ENCODE measurements at regions not wholly inside any gene's neighbourhood (a gene's known extent, or its start where the extent isn't known, plus 50 kb on each side); places are given as distances from the start of the nearest gene placed in this dataset.
A peak's percentile ranks its signal among the peaks of the same experiment; 100 is the strongest.

- DNase-seq, result no peak
These were observed 428.8 kb downstream of the EPM2A start for GRCh38 chr6:145306489-145306888.

- no peak for DNase-seq
These were observed 425.3 kb downstream of the EPM2A start for GRCh38 chr6:145309842-145310535.

DNA sequence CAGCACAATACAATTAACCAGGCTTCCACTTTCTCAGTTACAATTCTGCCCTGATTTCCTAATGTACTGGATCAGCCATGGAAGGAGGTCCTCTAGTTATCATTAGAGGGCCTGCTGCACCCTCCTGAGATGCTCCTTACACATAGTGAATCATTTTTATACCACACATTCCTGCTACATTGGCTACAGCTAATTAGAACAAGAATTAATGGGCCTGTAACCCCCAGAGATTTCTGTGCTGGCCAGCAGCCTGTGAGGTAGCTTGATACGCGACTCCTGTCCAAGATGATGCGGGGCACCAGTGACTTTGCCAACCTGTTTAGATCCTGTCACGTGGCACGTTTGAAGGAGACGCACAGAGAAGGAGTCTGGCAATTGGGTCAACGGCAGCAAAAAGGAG, 422.8 kb downstream of the EPM2A start:
- DNase-seq, result no peak

- DNase-seq, result no peak
These were observed 422.1 kb downstream of the EPM2A start for GRCh38 chr6:145313041-145313855.

DNA sequence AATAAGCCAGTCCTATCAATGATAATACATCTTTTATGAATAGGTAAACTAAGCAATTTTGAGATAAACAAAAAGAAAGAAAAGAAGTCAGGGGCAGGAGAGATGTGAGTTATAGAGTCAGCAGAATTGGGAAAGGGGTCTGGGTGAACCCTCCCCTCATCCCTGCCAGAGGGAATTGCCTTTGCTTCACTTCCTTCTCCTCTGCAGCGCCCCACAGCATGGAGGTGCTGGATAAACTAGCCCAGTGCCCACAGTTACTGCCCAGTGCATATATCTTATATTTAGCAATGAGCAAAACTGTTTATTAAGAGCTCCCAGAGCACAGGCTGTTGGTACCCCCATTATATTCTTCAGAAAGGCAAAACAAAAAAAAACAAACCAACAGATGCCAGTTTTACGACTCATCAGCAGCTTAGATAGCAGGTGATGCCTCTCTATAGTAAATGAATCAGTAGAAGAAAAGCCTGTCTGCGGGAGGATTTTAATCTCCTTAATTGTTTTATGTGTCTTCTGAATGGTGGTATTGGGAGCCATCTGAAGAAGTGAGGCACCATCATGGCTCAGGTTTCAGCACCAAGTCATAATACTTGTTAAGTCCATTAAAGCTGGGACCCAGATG, 419.2 kb downstream of the EPM2A start:
- no peak for DNase-seq

GRCh38 chr6:145318952-145319351, 416.4 kb downstream of the EPM2A start:
- DNase-seq, result no peak

GRCh38 chr6:145319605-145320004, 415.7 kb downstream of the EPM2A start:
- DNase-seq, result no peak

DNA sequence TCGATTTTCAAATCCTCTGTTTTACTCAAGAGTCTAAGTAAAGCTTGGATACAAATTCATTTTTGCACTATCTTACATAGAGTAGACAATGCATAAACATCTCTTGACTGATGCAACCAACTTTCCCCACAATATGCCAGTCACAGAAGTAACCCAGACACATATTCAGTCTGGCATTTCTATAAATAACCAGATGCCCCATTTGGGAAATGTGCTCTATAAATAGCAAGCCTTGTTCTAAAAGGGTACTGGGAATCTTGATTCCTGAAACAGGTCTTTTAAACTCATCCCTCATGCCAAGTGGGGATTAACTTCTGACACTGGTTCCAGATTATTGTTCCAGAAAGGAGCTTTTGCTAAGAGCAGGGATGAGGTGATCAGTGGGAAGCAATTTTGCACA, 411.7 kb downstream of the EPM2A start:
- DNase-seq, result no peak

GRCh38 chr6:145327586-145327985, 407.7 kb downstream of the EPM2A start:
- DNase-seq, result no peak

- DNase-seq, result no peak
These were observed 406.1 kb downstream of the EPM2A start for GRCh38 chr6:145329257-145329656.

- DNase-seq, result no peak
These were observed 404.3 kb downstream of the EPM2A start for GRCh38 chr6:145331066-145331465.

GRCh38 chr6:145332011-145332410, 403.3 kb downstream of the EPM2A start:
- DNase-seq, result no peak

DNA sequence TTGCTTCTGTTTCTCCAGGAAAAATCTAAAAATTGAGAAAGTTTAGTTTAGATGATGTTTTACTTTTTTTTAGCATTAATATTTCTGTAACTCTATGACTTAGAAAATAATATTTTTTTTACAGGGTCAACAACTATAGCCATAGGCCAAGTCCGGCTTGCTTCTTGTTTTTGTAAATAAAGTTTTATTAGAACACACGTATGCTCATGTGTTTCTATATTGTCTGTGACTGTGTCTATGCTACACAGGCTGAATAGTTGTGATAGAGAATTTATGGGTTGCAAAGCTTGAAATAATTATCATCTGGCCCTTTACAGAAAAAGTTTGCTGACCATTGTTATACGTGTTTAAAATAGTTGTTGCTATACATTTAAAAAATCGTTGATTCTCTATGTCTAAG, 399.2 kb downstream of the EPM2A start:
- DNase-seq, result no peak

- DNase-seq, result no peak
These were observed 396.2 kb downstream of the EPM2A start for GRCh38 chr6:145339089-145339488.

DNA sequence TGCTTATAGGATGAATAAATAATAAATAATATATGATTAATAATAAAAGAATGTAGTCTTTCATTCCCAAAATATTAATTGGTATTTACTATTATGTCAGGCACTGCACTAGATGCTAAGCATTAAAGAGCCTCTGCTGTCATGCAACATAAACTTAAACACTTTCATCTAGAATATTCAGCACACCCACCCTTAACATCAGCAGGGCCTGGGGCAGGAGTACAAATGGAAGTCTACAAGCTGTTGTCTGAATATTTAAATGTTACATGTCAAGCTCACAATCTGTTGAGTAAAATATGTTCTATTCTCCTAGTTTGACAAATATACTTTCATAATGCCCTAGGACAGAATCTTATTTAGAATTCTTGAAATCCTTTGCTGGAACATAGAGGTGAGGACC, 395.1 kb downstream of the EPM2A start:
- DNase-seq, result no peak

DNA sequence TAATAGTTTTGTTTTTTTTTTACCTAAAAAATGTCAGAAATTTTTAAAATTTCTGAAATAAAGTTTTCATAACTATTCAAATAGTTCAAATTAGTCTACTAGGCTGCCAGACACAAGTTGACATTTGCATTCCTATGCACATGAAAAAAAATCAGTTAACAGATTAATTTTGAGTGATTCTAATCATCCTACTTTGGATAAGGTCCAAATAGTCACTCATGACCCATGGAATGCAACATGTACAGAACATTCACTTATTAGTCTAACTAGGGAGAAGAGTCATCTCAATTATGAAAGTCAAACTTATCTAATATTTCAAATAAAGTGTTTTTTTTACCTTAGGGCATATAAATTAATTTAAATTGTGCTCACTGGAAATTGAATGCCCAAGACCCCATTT, 390.2 kb downstream of the EPM2A start:
- DNase-seq, result no peak

DNA sequence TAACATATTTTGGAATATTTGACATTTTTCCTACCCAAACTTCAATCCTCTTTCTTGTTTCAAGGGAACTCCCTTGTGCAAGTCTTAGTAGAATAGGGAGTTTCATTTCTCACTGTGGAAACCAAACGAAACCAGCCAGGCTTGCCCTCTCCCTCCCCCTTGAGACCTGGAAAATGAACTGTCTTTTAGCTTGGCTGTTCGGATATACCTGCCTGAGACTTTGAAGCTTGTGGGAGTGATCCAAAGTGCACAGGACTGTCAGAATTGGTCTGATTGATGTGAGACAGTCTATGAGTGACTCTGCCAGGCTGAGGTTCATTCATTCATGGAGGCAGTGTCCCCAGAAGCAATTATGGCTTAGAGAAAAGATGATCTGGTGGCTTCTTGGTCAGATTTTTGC, 388.1 kb downstream of the EPM2A start:
- no peak for DNase-seq

GRCh38 chr6:145349950-145350510, 385.3 kb downstream of the EPM2A start:
- DNase-seq, result no peak

DNA sequence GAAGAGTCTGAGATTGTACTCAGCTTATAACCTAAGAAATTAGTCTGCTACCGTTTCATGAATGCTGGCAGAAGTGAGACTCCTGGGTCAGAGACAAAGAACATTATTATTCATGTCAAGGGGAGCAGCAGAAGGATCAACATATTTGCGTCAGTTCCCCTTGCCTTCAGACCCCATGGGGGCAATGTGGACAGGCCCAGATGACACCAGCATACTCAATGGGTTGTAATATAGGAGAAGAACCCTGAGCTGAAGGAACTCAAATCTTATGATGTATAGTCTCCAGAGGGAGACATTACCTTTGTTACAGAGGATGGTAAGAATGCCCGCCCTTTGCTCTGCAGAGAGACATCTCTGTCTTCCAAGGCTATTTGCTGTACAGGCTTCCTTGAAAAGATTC, 384.4 kb downstream of the EPM2A start:
- DNase-seq, result no peak

DNA sequence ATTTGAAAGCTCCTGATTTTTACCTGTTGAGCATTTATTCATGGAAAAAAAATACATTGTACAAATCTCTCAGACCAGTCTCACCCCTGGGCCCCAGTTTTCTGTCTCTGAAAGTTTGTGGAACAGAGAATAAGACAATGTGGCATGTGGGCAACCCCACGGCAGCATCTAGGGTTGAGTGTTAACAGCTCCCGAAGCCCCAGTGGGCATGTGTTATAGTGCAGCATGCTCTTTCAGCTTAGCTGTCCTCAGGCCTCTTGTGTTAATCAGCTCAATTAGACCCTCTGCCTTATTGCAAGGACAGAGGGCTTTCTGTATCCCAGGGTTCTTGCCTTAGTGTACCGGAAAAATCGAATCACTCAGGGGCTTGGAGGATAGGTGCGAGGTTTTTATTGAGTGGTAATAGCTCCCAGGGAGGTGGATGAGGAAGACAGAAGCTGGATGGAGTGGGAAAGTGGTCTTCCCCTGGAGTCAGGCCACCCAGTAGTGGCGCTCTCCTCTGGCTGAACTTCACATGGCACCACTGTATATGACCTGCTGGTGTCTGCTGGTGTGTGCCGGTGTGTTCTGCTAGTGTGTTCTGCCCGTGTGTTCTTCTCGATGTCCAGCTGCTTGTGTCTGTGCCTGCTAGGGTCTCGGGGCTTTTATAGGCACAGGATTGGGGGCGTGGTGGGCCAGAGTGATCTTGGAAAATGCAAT, 382.8 kb downstream of the EPM2A start:
- no peak for DNase-seq

DNA sequence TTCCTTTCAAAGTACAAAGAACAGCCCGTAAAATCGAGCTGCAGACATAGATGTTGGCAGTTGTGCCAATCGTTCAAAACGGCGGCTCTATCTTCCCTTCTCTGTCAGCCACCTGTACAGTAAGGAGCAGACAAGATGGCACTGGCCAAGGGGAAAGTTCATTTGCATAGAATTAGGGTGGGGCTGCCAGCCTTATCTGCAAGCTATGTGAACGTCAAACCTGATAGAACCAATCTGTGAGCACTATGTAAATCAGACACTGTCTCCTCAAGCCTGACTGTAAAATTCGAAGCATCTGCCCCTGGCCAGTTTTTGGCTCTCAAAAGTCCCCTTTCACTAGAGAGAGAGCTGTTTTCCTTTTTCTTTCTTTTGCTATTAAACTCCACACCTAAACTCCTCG, 374.5 kb downstream of the EPM2A start:
- DNase-seq, result peak in 1 of 2 experiments; percentile 2

DNA sequence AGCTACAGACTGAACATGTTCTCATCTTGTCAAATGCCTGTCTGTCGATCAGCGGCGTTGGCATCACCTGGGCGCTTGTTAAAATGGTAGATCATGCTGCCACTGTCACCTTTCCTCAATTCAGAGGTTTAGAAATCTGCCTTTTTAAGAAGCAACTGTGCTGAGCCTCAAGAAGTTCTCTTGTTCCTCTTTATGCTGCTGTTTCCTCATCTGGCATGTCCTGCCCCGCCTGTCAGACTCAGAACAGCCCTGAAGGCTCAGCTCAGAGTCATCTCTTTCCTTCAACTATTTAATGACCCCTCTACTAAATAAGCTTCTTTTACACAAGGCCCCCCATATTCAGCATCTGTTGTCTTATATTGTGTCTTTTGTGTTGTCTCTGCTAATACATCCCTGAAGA, 368.2 kb downstream of the EPM2A start:
- no peak for DNase-seq

DNA sequence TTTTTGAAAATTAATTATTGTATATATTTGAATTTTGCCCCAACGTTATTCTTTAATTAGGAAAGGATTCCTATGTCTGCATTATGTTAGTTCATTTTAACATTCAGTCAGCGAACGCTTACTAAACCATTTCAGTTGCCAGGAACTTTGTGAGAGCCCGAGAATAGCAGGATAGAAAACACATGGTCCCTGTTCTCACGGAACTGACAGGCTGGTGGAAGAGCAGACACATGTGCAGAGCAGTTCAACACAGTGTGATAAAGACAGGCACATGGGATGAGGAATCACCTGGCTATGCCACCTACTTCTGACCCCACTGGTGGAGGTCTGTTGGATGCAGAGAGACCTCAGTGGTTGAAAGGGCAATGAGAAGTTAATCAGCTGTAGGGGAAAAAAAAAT, 367.2 kb downstream of the EPM2A start:
- no peak for DNase-seq
